ENCODE measurements at regions not wholly inside any gene's neighbourhood (a gene's known extent, or its start where the extent isn't known, plus 50 kb on each side); places are given as distances from the start of the nearest gene placed in this dataset.

DNA sequence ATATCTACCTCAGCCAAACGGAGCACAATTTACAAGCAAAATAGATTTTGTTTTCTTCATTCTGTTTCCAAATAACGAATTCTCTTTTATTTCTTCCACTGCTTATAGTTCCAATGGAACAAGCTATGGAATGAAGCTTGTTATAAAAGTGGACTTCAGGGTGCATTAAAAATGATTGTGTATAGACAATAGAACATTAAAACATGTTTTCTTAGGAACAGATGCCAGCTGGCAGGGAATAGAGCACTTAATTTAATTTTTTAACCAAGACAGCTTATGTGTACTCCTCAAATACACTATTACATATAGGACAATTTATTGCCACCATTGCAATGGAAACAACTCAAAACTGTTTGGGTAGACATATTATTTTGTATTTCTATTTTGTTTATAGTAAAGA, 860.1 kb upstream of the TYRP1 start:
- H3K4me1 ChIP-seq (ENCODE audit: insufficient read depth, low read length): no peaks in the 10 kb centered on the region
- no peak overlapping the region for H2AFZ ChIP-seq (ENCODE audit: low read depth, low read length)
- H3K4me3 ChIP-seq (ENCODE audit: low read depth in 1 of 2, low read length in 2 of 2): no peak overlapping the region
- no peak overlapping the region for H3K4me2 ChIP-seq (ENCODE audit: insufficient read depth, low read length)
- peaks cover 5% of the 10 kb centered on the region for H3K9me3 ChIP-seq (ENCODE audit: insufficient read depth, low read length, severe bottlenecking)
- ATAC-seq (ENCODE audit: insufficient read depth, low read depth): no peak
- no peak for DNase-seq
- H4K20me1 ChIP-seq (ENCODE audit: insufficient read depth, low read length): no peaks in the 10 kb centered on the region
- no peaks in the 10 kb centered on the region for H3K27me3 ChIP-seq (ENCODE audit: insufficient read depth, low read length, poor library complexity)
- H3K27ac ChIP-seq (ENCODE audit: low read length): no peak overlapping the region
- H3K79me2 ChIP-seq (ENCODE audit: insufficient read depth, low read length): no peaks in the 10 kb centered on the region
- TF ChIP-seq EZH2 (IDR thresholded peaks at IDR 0.05; ENCODE audit: borderline replicate concordance, low read depth, low read length, severe bottlenecking) (no peak), CTCF (IDR thresholded peaks at IDR 0.05; ENCODE audit: borderline replicate concordance, extremely low read depth, low read length, poor library complexity, severe bottlenecking) (no peak)
- no peaks in the 10 kb centered on the region for H3K36me3 ChIP-seq (ENCODE audit: insufficient read depth, low read length)
- no peak overlapping the region for H3K9ac ChIP-seq (ENCODE audit: low read depth, low read length)

DNA sequence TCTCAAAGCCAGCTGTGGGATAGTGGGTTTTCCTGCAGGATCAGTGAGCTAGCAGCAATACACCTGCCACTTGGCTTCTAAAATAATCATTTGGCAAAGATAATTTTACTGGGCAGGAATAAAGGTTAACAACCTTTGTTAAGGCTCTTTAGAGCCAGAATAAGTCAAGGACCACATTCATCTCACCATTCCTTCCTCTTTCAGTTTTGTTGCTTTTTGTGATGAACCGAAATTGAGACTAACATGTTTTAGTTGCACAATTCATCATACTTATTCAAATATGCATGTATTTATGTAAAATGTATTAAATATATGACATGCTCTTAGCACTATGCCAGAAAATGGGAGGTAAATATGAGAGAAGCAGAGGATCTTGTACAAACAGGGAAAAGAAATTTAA, 824.4 kb upstream of the TYRP1 start:
- ATAC-seq (ENCODE audit: insufficient read depth, low read depth): no peak
- no peaks in the 10 kb centered on the region for H3K9me3 ChIP-seq (ENCODE audit: insufficient read depth, low read length, severe bottlenecking)

GRCh38 chr9:11871852-11872251, 821.3 kb upstream of the TYRP1 start:
- Histone ChIP-seq H3K4me2 (ENCODE audit: insufficient read depth, low read length) (no peak overlapping the region), H3K9ac (ENCODE audit: low read depth, low read length) (no peak overlapping the region), H3K4me3 (ENCODE audit: low read depth in 1 of 2, low read length in 2 of 2) (no peak overlapping the region), H3K36me3 (ENCODE audit: insufficient read depth, low read length) (no peaks in the 10 kb centered on the region), H3K9me3 (ENCODE audit: insufficient read depth, low read length, severe bottlenecking) (no peaks in the 10 kb centered on the region), H3K27ac (ENCODE audit: low read length) (no peak overlapping the region), H3K79me2 (ENCODE audit: insufficient read depth, low read length) (no peaks in the 10 kb centered on the region), H3K4me1 (ENCODE audit: insufficient read depth, low read length) (no peaks in the 10 kb centered on the region), H4K20me1 (ENCODE audit: insufficient read depth, low read length) (no peaks in the 10 kb centered on the region), H2AFZ (ENCODE audit: low read depth, low read length) (no peak overlapping the region), H3K27me3 (ENCODE audit: insufficient read depth, low read length, poor library complexity) (no peaks in the 10 kb centered on the region)
- TF ChIP-seq CTCF (IDR thresholded peaks at IDR 0.05; ENCODE audit: borderline replicate concordance, extremely low read depth, low read length, poor library complexity, severe bottlenecking): no peak
- no peak for TF ChIP-seq EZH2 (IDR thresholded peaks at IDR 0.05; ENCODE audit: borderline replicate concordance, low read depth, low read length, severe bottlenecking)
- DNase-seq: no peak
- no peak for ATAC-seq (ENCODE audit: insufficient read depth, low read depth)

More for the DNA sequence above, 824.4 kb upstream of the TYRP1 start:
- H4K20me1 ChIP-seq (ENCODE audit: insufficient read depth, low read length): no peaks in the 10 kb centered on the region
- no peak overlapping the region for H2AFZ ChIP-seq (ENCODE audit: low read depth, low read length)
- no peak overlapping the region for H3K4me3 ChIP-seq (ENCODE audit: low read depth in 1 of 2, low read length in 2 of 2)
- H3K4me2 ChIP-seq (ENCODE audit: insufficient read depth, low read length): no peak overlapping the region
- H3K79me2 ChIP-seq (ENCODE audit: insufficient read depth, low read length): no peaks in the 10 kb centered on the region
- no peaks in the 10 kb centered on the region for H3K27me3 ChIP-seq (ENCODE audit: insufficient read depth, low read length, poor library complexity)
- H3K27ac ChIP-seq (ENCODE audit: low read length): no peak overlapping the region
- no peak overlapping the region for H3K9ac ChIP-seq (ENCODE audit: low read depth, low read length)
- no peak for DNase-seq
- no peaks in the 10 kb centered on the region for H3K4me1 ChIP-seq (ENCODE audit: insufficient read depth, low read length)
- no peak for TF ChIP-seq EZH2 (IDR thresholded peaks at IDR 0.05; ENCODE audit: borderline replicate concordance, low read depth, low read length, severe bottlenecking)
- TF ChIP-seq CTCF (IDR thresholded peaks at IDR 0.05; ENCODE audit: borderline replicate concordance, extremely low read depth, low read length, poor library complexity, severe bottlenecking): no peak
- no peaks in the 10 kb centered on the region for H3K36me3 ChIP-seq (ENCODE audit: insufficient read depth, low read length)

DNA sequence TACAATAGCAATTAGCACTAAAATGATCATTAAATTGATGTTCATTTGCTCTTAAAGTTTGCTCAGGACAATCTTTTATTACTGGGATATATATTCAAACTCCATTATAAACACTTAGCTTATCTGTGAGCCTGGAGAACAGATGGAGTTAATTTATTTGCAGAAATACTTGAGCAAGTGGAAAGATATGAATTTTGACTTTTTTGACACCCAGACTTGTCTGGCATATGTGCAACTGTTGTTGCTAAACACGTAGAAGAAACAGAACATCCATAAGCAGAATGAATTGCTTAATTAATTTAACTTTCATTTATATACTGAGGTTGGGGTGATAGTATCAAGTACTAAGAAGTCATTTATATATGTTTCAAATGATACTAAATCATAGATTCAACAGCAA, 820.7 kb upstream of the TYRP1 start:
- no peak overlapping the region for H3K27ac ChIP-seq (ENCODE audit: low read length)
- H3K36me3 ChIP-seq (ENCODE audit: insufficient read depth, low read length): no peaks in the 10 kb centered on the region
- no peaks in the 10 kb centered on the region for H3K4me1 ChIP-seq (ENCODE audit: insufficient read depth, low read length)
- no peak overlapping the region for H2AFZ ChIP-seq (ENCODE audit: low read depth, low read length)
- H3K27me3 ChIP-seq (ENCODE audit: insufficient read depth, low read length, poor library complexity): no peaks in the 10 kb centered on the region
- no peaks in the 10 kb centered on the region for H4K20me1 ChIP-seq (ENCODE audit: insufficient read depth, low read length)
- H3K4me3 ChIP-seq (ENCODE audit: low read depth in 1 of 2, low read length in 2 of 2): no peak overlapping the region
- TF ChIP-seq EZH2 (IDR thresholded peaks at IDR 0.05; ENCODE audit: borderline replicate concordance, low read depth, low read length, severe bottlenecking) (no peak), CTCF (IDR thresholded peaks at IDR 0.05; ENCODE audit: borderline replicate concordance, extremely low read depth, low read length, poor library complexity, severe bottlenecking) (no peak)
- no peak for DNase-seq
- H3K4me2 ChIP-seq (ENCODE audit: insufficient read depth, low read length): no peak overlapping the region
- H3K9me3 ChIP-seq (ENCODE audit: insufficient read depth, low read length, severe bottlenecking): no peaks in the 10 kb centered on the region
- no peaks in the 10 kb centered on the region for H3K79me2 ChIP-seq (ENCODE audit: insufficient read depth, low read length)
- no peak overlapping the region for H3K9ac ChIP-seq (ENCODE audit: low read depth, low read length)
- no peak for ATAC-seq (ENCODE audit: insufficient read depth, low read depth)
